HG03135 (cell line): ENCODE measurements at regions not wholly inside any gene's neighbourhood (a gene's known extent, or its start where the extent isn't known, plus 50 kb on each side); places are given as distances from the start of the nearest gene placed in this dataset.
"Not testable (repeated sequence)": the region's sequence is repeated elsewhere in the genome, so short reads cannot be mapped to it uniquely, and the experiment has no call there.

Experiments
- ATAC-seq: cut with Tn5 transposase; IDR thresholded peaks from one replicate; pipeline ENCODE4 v1.9.1; 2021; ENCODE audit warnings: mild to moderate bottlenecking, moderate library complexity; ENCODE audit not compliant: unreplicated experiment

DNA sequence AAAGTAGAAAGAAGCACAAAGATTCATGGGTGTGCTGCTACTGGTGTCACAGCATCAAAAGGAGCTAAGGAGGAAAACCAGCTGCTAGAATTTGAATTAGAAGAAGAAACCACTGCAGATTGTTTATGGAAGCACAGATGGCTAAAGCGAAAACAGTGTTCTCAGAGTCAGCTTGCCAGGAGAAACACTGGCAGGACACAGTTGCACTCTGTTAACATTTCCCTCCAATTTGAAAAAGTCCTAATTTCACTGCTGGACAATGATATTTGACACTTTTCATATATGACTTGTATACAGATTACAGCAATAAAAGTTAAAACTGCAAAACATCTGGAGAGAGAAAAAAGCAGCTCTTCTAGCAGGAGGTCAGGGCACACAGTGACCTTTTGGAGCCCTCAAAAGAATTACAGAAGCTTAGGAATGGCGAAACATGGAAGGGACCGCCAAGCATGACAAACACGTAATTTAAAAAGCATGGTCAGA, 314.5 kb downstream of the COL12A1 start:
- no peak for ATAC-seq

DNA sequence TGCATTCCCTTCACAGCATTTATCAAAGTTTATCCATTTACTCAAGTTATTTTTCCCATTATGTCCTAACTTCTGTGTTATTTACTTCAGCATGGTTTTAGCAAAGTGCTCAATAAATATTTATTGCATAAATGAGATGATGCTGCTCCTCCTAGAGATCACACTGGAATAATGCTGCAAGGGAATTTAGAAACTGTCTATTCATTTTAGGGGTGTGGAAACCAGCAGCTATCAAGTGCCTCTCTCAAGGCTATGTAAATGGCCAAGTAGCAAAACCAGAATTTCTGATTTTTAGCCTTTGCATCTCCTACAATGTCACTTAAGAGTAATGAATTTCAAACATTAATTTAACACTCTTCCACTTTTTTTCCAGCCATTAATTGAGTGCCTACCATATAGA, 316.2 kb downstream of the COL12A1 start:
- ATAC-seq, result no peak

DNA sequence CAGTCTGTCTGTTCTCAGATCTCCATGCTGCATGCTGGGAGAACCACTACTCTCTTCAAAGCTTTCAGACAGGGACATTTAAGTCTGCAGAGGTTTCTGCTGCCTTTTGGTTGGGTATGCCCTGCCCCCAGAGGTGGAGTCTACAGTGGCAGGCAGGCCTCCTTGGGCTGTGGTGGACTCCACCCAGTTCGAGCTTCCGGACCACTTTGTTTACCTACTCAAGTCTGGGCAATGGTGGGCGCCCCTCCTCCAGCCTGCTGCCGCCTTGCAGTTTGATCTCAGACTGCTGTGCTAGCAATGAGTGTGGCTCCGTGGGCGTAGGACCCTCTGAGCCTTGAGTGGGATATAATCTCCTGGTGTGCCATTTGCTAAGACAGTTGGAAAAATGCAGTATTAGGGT, 317.1 kb downstream of the COL12A1 start:
- not testable (repeated sequence) for ATAC-seq

DNA sequence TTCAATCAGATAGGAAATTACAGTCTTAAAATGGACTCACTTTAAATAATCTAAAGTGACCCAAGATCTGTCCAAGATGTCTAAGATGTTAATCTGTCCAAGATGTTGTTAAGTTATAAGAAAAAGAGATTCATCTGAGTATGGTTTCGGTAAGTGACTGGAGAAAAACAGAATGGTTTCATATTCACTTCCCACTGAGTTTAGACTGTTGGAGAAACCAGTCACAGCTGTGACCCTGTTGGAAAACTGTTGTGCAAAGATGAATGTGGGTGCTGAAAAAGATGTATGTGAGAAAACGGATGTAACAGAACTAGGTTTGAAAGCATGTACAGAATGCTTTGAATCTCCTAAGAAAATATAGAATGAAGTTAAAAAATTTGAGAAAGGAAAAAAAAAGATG, 325.9 kb downstream of the COL12A1 start:
- no peak for ATAC-seq

DNA sequence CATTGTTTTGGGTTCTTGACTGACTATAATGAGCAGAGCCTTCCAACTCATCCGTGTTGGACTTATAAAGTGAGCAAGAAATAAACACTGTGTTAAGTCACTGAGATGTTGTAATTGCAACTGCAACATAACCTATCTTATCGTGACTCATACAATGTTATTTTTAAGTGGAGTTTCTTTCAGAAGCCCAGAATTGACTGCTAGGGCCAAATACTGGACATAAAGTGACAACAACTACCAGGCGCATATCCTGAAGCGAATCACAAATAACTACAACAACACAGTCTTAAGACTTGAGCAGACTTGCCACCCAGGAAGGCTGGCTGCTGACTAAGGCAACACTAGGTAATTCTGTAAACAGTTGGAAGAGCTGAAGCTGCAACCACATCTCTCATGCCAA, 326.6 kb downstream of the COL12A1 start:
- no peak for ATAC-seq

DNA sequence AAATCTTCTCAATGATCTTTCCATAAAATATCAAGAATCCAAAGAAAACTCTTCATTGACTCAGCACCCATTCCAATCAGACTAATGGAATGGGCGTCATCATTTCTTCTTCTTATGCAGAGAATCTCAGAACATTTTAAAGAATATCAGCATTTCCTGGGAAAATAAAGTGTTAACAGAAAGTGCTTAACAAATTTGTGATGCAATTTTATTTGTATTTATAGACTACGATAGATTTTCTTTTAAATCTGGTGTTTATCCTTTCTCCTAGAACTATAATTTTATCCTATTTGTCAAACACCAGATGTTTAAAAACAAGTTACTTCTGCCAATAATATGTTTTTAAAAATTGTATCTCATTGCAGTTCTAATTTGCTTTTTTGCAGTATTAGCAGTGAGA, 330.7 kb downstream of the COL12A1 start:
- ATAC-seq, result no peak

DNA sequence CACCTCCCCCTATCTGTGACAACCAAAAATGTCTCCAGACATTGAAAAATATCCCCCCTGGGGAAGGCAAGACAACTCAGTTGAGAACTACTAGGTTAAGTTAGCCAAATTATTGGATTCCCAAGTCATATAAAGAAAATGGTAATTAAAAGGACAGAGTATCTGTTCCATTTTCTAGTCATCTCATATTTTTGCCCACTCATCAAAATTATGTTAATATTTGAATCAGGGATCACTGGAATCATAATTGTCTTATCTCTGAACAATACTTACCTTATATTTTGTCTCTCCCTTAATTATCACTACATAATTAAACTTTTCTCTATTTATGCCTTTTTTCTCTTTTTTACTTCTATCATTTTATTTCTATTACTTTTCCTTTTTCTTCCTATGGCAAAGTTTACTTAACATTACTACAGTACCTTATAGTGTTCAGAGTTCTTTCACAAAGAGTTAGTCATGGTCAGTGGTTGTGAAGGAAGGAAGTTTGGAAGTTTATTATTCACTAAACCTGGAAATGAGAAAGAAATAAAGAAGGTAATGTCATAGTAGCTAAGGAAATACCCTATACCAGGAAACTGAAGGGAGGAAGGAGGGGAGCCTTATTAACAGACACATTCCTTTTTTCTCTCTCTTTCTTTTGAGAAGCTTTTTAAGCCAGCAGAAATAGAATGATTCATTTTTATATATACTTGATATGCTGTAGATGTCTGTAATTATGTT, 332.9 kb downstream of the COL12A1 start:
- ATAC-seq, result no peak

DNA sequence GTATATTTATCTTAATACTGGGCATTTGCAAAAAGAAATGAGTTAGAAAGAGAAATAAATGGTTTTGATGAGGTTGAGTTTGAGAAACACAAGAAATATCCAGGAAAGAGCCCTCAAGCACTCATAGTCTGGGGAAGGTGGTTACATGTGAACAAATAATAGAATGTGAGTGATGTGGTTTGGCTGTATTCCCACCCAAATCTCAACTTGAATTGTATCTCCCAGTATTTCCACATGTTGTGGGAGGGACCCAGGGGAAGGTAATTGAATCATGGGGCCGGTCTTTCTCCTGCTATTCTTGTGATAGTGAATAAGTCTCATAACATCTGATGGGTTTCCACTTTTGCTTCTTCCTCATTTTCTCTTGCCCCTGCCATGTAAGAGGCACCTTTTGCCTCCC, 334.1 kb downstream of the COL12A1 start:
- ATAC-seq, result no peak

DNA sequence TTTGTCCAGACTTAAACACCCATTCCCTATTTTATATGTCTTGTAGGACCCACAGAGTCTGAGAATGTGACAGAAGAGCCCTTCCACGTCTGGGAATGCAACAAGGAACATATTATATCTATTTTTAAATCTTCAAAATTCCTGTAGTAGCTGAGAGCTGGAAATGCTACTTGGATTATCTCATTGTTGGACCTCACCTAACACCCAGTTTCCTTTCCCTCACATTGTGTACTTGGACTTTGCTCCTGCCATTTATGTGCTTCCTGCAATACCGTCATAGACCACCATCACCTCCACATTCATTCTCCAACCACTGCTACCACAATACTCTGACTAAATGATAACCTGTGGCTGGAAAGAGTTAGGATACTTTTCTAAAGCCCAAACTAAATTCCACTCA, 335.4 kb downstream of the COL12A1 start:
- ATAC-seq, result no peak

DNA sequence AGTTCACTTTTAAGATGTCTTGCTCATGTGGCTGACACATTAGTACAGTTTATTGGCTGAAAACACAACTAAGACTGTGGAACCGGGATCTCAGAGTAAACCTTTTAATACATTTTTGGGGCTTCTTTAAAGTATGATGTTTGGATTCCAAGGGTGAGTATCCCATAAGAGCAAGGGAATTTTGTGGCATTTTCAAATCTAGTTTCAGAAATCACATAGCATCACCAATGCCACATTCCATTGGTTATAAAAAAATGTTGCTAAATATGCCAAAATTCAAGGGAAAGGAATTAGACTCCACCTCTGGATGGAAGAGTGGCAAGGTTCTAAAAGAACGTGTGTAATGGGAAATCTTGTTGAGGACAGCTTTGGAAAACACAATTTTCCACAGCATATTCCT, 338.6 kb downstream of the COL12A1 start:
- ATAC-seq, result no peak

DNA sequence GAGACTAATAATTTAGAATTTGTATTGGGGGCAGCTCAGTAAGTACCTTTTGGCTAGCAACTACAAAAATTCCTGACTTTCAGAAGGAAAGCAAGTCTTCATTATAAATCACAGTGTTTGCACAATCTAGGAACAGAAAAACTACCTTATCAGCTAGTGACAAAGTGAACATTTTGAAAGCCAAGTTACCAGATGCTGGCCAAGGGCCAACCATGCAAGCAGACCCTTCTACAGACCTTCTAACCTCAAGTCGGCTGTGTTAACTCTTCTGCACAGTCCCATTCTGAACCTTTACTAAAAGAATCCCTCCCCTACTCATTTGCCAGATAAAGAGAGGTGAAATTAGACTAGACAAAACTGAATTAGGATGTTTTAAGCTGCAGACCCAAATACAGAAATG, 341.9 kb downstream of the COL12A1 start:
- ATAC-seq, result no peak

DNA sequence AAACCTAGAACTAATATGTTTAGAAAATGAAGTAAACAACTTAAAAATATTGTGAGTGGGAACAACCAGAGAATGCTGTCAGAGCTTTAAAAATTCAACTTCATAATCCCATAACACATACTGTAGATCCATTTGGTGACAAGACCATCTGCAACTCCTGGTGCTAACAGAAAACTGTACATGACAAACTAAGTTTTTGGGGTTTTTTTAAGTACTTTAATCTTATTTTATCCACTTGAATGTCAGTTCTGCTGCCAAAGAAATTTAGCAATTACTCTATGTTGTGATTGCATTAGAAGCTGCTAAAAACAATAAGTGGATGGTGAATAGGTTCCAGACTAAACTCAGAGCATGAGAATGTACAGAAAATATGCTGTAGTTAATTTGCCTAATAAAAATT, 345.4 kb downstream of the COL12A1 start:
- ATAC-seq, result no peak

DNA sequence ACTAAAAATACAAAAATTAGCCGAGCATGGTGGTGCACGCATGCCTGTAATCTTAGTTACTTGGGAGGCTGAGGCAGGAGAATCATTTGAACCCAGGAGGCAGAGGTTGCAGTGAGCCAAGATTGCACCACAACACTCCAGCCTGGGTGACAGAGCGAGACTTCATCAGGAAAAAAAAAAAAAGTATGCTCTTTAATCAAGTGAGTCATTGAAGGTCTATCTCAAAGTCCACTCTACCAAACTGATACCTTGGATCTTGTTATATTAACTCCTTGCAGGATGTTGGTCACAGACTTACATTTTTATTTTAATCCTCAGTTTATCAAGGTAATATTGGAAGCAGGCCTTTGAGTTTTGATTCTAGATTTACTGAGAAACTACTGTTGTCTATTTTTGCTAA, 348.7 kb downstream of the COL12A1 start:
- ATAC-seq, result no peak

DNA sequence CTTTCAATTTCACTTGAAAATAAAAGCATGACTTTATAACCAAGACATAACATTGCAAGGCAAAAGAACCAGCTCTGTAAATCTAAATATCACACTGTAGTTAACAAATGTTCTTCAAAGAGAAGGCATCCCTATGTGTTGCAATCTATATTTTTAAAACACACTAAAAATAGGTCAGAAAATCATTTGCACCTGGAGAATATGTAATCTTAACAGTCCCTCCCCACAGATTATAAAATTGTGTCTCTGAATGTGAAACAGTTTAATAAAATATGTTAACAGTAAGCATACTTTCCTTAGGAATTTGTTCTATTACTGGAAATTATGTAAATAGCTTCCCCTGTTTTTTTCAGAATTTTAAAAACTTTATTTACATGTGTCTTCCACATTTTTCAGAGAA, 351.9 kb downstream of the COL12A1 start:
- ATAC-seq, result no peak

DNA sequence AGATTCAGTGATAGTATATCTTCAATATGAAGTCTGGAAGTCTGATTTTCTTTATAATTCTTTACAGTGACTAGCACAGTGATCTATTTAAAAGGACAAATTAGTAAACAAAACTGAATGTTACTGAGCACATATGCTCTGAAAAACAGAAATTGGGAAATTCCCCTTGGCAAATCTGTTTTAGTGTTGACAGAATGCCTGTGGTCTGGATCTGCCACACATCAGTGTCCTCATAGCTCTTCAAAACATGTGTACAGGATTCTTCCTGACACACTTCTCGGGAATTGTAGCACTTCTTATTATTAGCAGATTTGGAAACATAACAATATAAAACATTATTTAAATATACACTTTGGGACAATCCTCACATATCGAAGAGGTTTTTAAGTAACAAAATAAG, 354.3 kb downstream of the COL12A1 start:
- ATAC-seq, result no peak

DNA sequence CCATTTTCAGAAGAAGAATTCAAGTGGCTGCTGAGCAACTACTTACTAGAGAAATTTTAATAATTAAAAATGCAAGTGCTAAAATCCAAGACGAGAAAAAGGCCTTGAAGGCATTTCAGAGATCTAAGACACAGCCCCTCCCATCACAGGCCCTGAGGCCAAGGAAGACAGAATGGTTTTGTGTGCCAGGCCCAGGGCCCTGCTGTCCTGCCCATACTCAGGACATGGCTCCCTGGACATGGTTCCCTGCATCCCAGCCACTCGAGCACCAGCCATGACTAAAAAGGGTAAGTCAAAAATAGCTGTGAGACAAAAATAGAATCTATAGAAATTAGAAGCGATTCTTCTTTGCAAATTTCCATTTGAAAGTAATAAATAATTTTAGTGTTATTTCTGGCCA, 364.9 kb downstream of the COL12A1 start:
- ATAC-seq, result no peak

DNA sequence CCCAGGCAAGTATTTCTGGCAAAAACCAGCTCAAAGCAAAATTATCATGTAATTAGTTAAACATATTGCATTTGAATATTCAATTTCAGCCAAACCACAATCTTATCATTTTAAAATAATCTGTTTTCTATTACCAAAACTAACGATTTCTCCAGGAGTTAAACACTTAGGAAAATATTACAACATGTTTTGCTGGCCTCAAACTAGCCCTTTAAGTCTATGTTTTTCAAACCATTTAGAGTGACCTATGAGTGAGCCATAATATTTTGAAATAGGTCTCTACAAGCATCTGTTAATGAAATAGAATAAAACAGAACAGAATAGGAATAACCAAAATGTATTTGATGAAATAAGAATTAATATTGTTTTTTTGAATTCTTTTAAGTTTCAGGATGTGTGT, 370.9 kb downstream of the COL12A1 start:
- ATAC-seq, result no peak

DNA sequence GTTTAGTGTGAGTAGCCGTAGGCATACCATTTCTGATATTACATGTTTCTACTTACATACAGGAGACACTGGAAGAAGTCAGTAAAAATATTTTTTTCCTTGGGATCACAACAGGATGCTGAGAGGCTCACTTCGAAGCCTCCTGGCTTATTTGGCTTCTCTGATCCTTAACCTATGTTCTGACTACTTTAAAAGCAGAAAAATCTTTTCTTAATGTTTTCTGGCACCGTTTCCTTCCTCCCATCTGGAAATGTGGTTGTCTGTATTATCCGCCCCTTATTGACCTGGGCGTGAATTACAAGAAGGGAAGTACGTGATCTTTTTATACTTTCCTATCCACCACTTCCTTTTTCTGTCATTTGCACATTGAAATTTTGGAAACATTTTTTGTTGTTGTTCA, 379.6 kb downstream of the COL12A1 start:
- no peak for ATAC-seq

DNA sequence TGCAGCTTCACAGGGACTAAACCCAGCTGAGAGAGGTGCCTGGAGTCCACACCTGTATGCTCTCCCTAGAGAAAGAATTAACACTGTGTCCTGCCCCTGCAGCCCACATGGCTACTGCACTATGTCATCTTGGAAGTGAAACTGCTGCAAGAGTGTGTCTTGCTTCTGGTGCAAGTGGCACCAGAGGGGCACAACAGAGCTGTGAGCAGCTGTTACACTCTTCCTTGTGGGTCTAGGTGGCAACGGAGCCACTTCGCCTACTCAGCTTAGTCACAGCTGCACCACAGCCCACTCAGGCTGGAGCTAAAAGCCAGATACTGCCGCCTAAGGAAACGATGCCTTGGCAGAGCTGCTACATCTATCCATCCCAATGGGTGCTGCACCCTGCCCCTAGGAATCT, 391.4 kb downstream of the COL12A1 start:
- ATAC-seq, result no peak

DNA sequence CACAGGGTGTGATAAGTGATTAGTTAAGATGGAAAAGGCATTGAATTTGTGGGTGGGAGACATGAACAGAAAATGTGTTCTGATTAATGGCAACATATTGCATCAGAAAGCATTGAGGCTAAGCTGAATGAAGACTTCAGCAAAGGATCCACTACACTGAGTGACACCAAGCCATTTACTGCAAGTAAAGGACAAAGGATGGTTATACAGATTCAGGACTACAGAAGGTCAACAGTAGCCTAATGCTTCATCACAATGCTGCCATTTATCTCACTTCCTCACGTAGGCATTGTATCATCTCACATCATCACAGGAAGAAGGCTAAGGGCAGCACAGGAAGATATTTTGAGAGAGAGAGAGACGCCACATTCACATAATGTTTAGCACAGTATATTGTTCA, 398.2 kb downstream of the COL12A1 start:
- no peak for ATAC-seq

DNA sequence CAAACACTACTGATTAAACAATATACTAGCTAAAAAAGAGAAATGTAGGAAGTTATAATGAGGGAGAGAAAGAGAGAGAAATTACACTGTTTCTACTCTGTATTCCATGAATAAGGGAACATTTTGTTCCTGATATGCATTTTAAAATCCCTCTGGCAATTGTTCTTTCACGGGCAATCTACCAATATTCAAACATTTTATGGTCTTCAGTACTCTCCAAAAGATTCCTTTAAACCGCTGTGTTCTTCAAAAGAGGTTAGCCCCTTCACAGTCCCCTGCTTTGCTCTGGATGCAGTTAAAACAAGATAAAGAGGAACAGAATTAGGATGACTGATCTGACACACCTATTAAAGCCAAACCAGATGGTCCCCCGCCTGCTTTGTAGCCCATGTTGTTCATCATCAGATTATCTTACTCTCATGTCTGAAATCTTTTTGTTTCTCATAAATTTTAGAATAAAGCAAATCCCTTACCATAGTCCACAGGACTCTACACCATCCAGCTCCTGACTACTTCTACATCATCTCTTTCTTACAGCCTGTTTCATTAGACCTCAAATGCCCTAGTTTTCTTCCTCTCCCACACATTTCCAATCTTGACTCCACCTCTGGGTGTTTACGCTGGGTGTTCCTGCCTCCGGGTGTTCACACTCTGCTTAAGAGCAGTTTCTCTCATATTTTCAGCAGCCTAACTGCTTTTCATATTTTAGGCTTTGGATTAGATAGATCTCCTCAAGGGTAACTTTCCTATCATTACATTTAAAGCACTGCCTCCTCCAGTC, 399.7 kb downstream of the COL12A1 start:
- no peak for ATAC-seq

DNA sequence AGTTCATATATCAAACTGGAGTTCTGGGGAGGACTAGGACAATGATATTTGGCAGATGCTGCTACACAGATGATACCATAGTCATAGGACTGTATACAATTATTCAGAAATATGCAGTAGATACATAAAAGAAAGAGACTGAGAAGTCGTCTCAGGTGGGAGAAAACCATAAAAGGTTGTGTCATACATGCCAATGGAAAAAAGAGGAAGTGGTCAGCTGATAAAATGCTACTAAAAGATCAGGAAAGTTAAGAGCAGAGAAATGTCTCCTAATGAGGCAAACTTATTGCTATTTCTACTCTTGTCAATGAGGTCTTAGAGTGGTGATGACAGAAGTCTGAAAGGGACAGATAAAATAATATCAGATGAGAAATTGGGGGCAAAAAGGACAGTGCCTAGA, 407.6 kb downstream of the COL12A1 start:
- no peak for ATAC-seq

DNA sequence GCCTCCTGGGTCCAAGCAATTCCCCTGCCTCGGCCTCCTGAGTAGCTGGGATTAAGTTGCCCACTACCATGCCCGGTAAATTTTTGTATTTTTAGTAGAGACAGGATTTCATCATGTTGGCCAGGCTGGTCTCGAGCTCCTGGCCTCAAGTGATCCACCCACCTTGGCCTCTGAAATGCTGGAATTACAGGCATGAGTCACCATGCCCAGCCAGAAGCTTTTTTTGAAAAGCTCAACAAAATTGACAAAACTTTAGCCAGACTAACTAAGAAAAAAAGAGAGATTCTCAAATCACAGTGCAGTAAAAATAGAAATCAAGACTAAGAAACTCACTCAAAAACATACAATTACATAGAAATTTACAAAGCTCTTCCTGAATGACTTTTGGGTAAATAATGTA, 420.6 kb downstream of the COL12A1 start:
- ATAC-seq, result no peak
